K562 (cell line): ENCODE measurements at regions not wholly inside any gene's neighbourhood (a gene's known extent, or its start where the extent isn't known, plus 50 kb on each side); places are given as distances from the start of the nearest gene placed in this dataset.
"Not testable (repeated sequence)": the region's sequence is repeated elsewhere in the genome, so short reads cannot be mapped to it uniquely, and the experiment has no call there.

Source experiments
- ATAC-seq: fragments of 200-7000 bp; cut with Tn5 transposase; 3 replicates; pipeline ENCODE4 v1.9.1; 2020; ENCODE audit warnings: moderate library complexity
- BruUV-seq: library from RNA; stranded (reverse); fragments of 400-500 nt; replicated peaks from 2 replicates; lab custom pipeline; 2021; lab: Mats Ljungman, UMichigan
- CTCF ChIA-PET: fragments of 300-600 bp; formaldehyde crosslinking; extraction: SDS; loops from one replicate; lab custom pipeline; 2021; ENCODE audit warnings: low intra/inter-chr PET ratio; lab: Yijun Ruan, JAX
- POLR2A ChIA-PET: fragments of 300-600, 350-650 bp; sonication (Branson Sonifier 250); formaldehyde crosslinking; extraction: SDS; loops from one replicate; lab custom pipeline; 2021; ENCODE audit warnings: antibody characterized with exemption, inconsistent platforms; lab: Yijun Ruan, JAX
- DNase-seq, 4 experiments: peaks; one replicate each; pipeline versions ENCODE4 v3.0.0 to v3.0.0-alpha.2; 2011 to 2018; ENCODE audit warnings: low spot score in 3 of 4, mixed read lengths in 3 of 4; ENCODE audit errors: extremely low read depth in 1 of 4
- FAIRE-seq: peaks from 2 replicates; lab custom pipeline; 2011; peaks lifted over from hg19 to GRCh38; lab: Jason Lieb, UNC
- H2AFZ ChIP-seq: 2 replicates; pipeline ENCODE4 v1.6.0; 2011; ENCODE audit warnings: low read depth, low read length, control low read depth, inconsistent platforms
- H3K27ac ChIP-seq: fragments of 200-600 bp; 3 replicates; pipeline ENCODE4 v1.8.0; 2011; ENCODE audit warnings: low read depth, mild to moderate bottlenecking, control low read depth, inconsistent platforms, low read length, moderate library complexity, mixed read lengths; ENCODE audit errors: extremely low read depth
- H3K27me3 ChIP-seq, 2 experiments: fragments of 300-600 bp in 1 of 2; 2 replicates in 1 of 2; 3 replicates in 1 of 2; pipeline versions ENCODE4 v1.6.0 to v1.8.0; 2011; ENCODE audit warnings: inconsistent platforms in 2 of 2, low read length in 2 of 2, mild to moderate bottlenecking in 1 of 2, mixed read lengths in 1 of 2, moderate library complexity in 1 of 2; ENCODE audit not compliant: control insufficient read depth in 2 of 2, insufficient read depth in 2 of 2
- H3K36me3 ChIP-seq: fragments of 300-600 bp; 3 replicates; pipeline ENCODE4 v1.8.0; 2011; ENCODE audit warnings: mild to moderate bottlenecking, low read length, inconsistent platforms; ENCODE audit not compliant: control insufficient read depth, insufficient read depth
- H3K4me1 ChIP-seq, 2 experiments: fragments of 200-600 bp in 1 of 2; replicated peaks in 1 of 2; 2 replicates in 1 of 2; 3 replicates in 1 of 2; pipeline versions ENCODE4 v1.5.1 to v1.8.0; 2011; ENCODE audit warnings: inconsistent platforms in 2 of 2, low read length in 2 of 2, mild to moderate bottlenecking in 1 of 2, mixed read lengths in 1 of 2, moderate library complexity in 1 of 2; ENCODE audit not compliant: control insufficient read depth in 2 of 2, insufficient read depth in 2 of 2
- H3K4me2 ChIP-seq: 2 replicates; pipeline ENCODE4 v1.6.1; 2011; ENCODE audit warnings: low read length, control low read depth, inconsistent platforms, mixed read lengths; ENCODE audit not compliant: insufficient read depth
- H3K4me3 ChIP-seq: fragments of 200-600 bp; sonication (generic), shearing (Covaris generic); 2 replicates; pipeline ENCODE4 v1.5.1; 2016; ENCODE audit warnings: control low read depth, inconsistent platforms
- H3K79me2 ChIP-seq: fragments of 200-600 bp; 3 replicates; pipeline ENCODE4 v1.8.0; 2011; ENCODE audit warnings: low read length, inconsistent platforms; ENCODE audit not compliant: control insufficient read depth, insufficient read depth
- H3K9ac ChIP-seq, 2 experiments: 2 replicates each; pipeline versions ENCODE4 v1.6.0 to v1.6.1; 2011; ENCODE audit warnings: low read depth in 2 of 2, low read length in 2 of 2, control low read depth in 1 of 2, inconsistent platforms in 1 of 2, mild to moderate bottlenecking in 1 of 2, mixed read lengths in 1 of 2; ENCODE audit not compliant: insufficient read depth in 1 of 2
- H3K9me1 ChIP-seq: one replicate; pipeline ENCODE4 v1.6.0; 2011; ENCODE audit warnings: inconsistent platforms, mild to moderate bottlenecking, low read length, moderate library complexity; ENCODE audit not compliant: control insufficient read depth, insufficient read depth
- H3K9me3 ChIP-seq: replicated peaks from 2 replicates; pipeline ENCODE4 v1.5.1; 2011; ENCODE audit warnings: low read depth, low read length, inconsistent platforms; ENCODE audit not compliant: control insufficient read depth, insufficient read depth
- H4K20me1 ChIP-seq: replicated peaks from 2 replicates; pipeline ENCODE4 v1.6.1; 2011; ENCODE audit warnings: low read length, inconsistent platforms, mixed read lengths; ENCODE audit not compliant: control insufficient read depth, insufficient read depth
- ATF6 ChIP-seq: sonication (generic); formaldehyde crosslinking; IDR thresholded peaks from 2 replicates; pipeline ENCODE4 v1.4.0; 2020; ENCODE audit warnings: mild to moderate bottlenecking, missing genetic modification reagents
- CEBPB ChIP-seq: fragments of 450-650 bp; IDR thresholded peaks from 2 replicates; pipeline ENCODE4 v1.6.1; 2016; ENCODE audit warnings: missing genetic modification characterization, missing compliant biosample characterization
- HCFC1 ChIP-seq: IDR thresholded peaks from 2 replicates; pipeline ENCODE4 v1.6.1; 2012; ENCODE audit warnings: low read depth, low read length, improper control_type of control experiment
- HDAC8 ChIP-seq: fragments of 450-650 bp; IDR thresholded peaks from 2 replicates; pipeline ENCODE4 v1.6.1; 2016; ENCODE audit warnings: mild to moderate bottlenecking, missing genetic modification characterization, moderate library complexity, missing compliant biosample characterization
- TBP ChIP-seq: optimal IDR thresholded peaks from 2 replicates; pipeline ENCODE3; 2011; ENCODE audit warnings: low read depth, low read length, improper control_type of control experiment
- ZEB2 ChIP-seq: fragments of 450-650 bp; IDR thresholded peaks from 2 replicates; pipeline ENCODE4 v1.6.1; 2016
- ZNF232 ChIP-seq: sonication (generic); formaldehyde crosslinking; IDR thresholded peaks from 2 replicates; pipeline ENCODE4 v1.8.0; 2022; ENCODE audit warnings: mild to moderate bottlenecking, missing genetic modification reagents
- ZNF639 ChIP-seq, 2 experiments: fragments of 200-800 bp in 1 of 2; sonication (Bioruptor generic) in 1 of 2; sonication (generic) in 1 of 2; formaldehyde crosslinking in 1 of 2; IDR thresholded peaks in 1 of 2; conservative IDR thresholded peaks in 1 of 2; 2 replicates each; pipeline versions ENCODE4 v1.5.0 to v1.6.1; 2016 to 2020; ENCODE audit warnings: missing compliant biosample characterization in 1 of 2, missing genetic modification characterization in 1 of 2, missing genetic modification reagents in 1 of 2
- ZNF668 ChIP-seq: fragments of 250-450 bp; sonication (Bioruptor Pico); IDR thresholded peaks from 2 replicates; pipeline ENCODE4 v1.8.0; 2022; ENCODE audit warnings: mild to moderate bottlenecking, inconsistent platforms
- WGBS: fragments of 100-300 bp; shearing (Covaris generic); methylation state at CpG from one replicate; pipeline ENCODE4 v1.1.6; 2016; ENCODE audit warnings: low coverage, mixed read lengths; ENCODE audit not compliant: insufficient coverage; ENCODE audit errors: missing lambda C conversion rate; 5-methylcytosine and 5-hydroxymethylcytosine counted together
- in situ Hi-C: fragments of 300-500 bp; cut with MboI; formaldehyde crosslinking; loops from 4 replicates; pipeline ENCODE4 v1.15.0; 2018; ENCODE audit warnings: inconsistent platforms, mixed read lengths
- intact Hi-C: fragments of 100-400 bp; cut with micrococcal nuclease; formaldehyde crosslinking; loops from 2 replicates; pipeline ENCODE4 v1.14.2; 2022

DNA sequence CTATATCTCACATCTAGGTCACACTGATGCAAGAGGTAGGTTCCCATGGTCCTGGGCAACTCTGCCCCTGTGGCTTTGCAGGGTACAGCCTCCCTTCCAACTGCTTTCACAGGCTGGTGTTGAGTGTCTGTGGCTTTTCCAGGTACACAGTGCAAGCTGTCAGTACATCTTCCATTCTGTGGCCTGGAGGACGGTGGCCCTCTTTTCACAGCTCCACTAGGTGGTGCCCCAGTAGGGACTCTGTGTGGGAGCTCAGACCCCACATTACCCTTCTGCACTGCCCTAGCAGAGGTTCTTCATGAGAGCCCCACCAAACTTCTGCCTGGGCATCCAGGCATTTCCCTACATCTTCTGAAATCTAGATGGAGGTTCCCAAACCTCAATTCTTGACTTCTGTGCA, 547.4 kb upstream of the RAG2 start:
- DNase-seq, H3K27ac ChIP-seq, H3K4me2 ChIP-seq, H3K4me1 ChIP-seq, intact Hi-C loops, H3K27me3 ChIP-seq, H3K9ac ChIP-seq, H3K36me3 ChIP-seq, ATAC-seq, H3K9me1 ChIP-seq, in situ Hi-C loops, BruUV-seq, H2AFZ ChIP-seq, H3K79me2 ChIP-seq, H3K4me3 ChIP-seq, FAIRE-seq, H3K9me3 ChIP-seq, POLR2A ChIA-PET, H4K20me1 ChIP-seq, CTCF ChIA-PET: not testable (repeated sequence)
- 0% methylated on average over 1 of the region's 1 CpG for WGBS

DNA sequence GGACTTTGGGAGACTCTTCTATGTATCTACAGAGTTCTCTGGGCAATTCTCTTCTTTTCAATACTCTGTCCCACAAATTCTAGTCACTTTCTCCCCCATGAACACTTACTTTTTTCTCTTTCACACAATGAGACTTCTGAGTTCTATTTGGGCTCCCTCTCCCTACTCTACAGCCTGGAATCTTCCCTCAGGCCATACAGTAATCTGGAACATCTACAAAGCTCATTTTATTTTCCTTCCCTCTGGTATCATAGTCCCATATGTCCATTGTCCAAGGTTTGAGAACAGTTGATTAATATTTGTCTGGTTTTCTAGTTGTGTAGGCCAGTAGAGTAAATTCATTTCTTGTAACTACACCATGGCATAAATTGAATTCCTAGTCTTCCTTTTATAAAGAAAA, 544.6 kb upstream of the RAG2 start:
- no peaks in the 10 kb centered on the region for H3K79me2 ChIP-seq
- TF ChIP-seq ATF6 (CRISPR knock-in tag) = no peak
- no peak for TF ChIP-seq CEBPB (tag)
- TF ChIP-seq ZNF668 (CRISPR knock-in tag) = no peak
- TF ChIP-seq ZNF232 = no peak
- TF ChIP-seq HDAC8 (tag) = no peak
- TF ChIP-seq TBP = no peak
- no peak for TF ChIP-seq ZNF639 (CRISPR knock-in tag; conservative IDR thresholded peaks at IDR 0.05 in 1 of 2, IDR thresholded peaks at IDR 0.05 in 1 of 2)
- TF ChIP-seq ZEB2 = no peak
- TF ChIP-seq HCFC1 = no peak

More for the DNA sequence above, 544.6 kb upstream of the RAG2 start:
- no peak for FAIRE-seq
- in situ Hi-C loops = no loop called here
- Histone ChIP-seq H3K9ac (no peak overlapping the region), H3K9me3 (no peaks in the 10 kb centered on the region), H3K36me3 (no peaks in the 10 kb centered on the region), H3K9me1 (no peaks in the 10 kb centered on the region), H3K4me3 (no peak overlapping the region), H3K27me3 (no peaks in the 10 kb centered on the region), H2AFZ (no peak overlapping the region), H4K20me1 (no peaks in the 10 kb centered on the region), H3K27ac (no peak overlapping the region), H3K4me2 (no peak overlapping the region), H3K4me1 (no peaks in the 10 kb centered on the region)
- DNase-seq = no peak
- no peak for ATAC-seq
- ChIA-PET CTCF (no interaction called here), POLR2A (interaction anchor here (0.8 kb wide), 1 partner anchor 46 kb away, joined by 3 read pairs; no protein-coding TSS in a partner anchor)
- no TSS peak for BruUV-seq
- intact Hi-C loops = no loop called here
